Spleen (tissue), 7 donors: ENCODE measurements at regions not wholly inside any gene's neighbourhood (a gene's known extent, or its start where the extent isn't known, plus 50 kb on each side); places are given as distances from the start of the nearest gene placed in this dataset.
"Not testable (repeated sequence)": the region's sequence is repeated elsewhere in the genome, so short reads cannot be mapped to it uniquely, and the experiment has no call there.

Experiments used
- CTCF ChIP-seq, 11 experiments: fragments of 200-600 bp in 7 of 11; fragments of 450-650 bp in 4 of 11; sonication (generic) in 4 of 11; IDR thresholded peaks in 8 of 11; conservative IDR thresholded peaks in 3 of 11; 1 replicate in 7 of 11; 2 replicates in 4 of 11; pipeline versions ENCODE4 v1.4.0 to v1.8.0; 2016 to 2021; ENCODE audit warnings: antibody characterized with exemption in 11 of 11, inconsistent platforms in 4 of 11, mild to moderate bottlenecking in 1 of 11
- POLR2A ChIP-seq, 3 donors: fragments of 450-650 bp; IDR thresholded peaks; one replicate each; pipeline ENCODE4 v1.5.1; 2017; ENCODE audit warnings: antibody characterized with exemption in 3 of 3, mild to moderate bottlenecking in 1 of 3
- POLR2AphosphoS5 ChIP-seq, 3 donors: sonication (generic); formaldehyde crosslinking; IDR thresholded peaks; one replicate each; pipeline ENCODE4 v1.5.1; 2017; ENCODE audit warnings: antibody characterized with exemption in 3 of 3
- donor health status: DM: no; HTN: no; CAD: no; lungs with moderate emphysema.
- donor health status: DM: no; HTN: no; CAD: no.
- donor health status: DM: no; HTN: no; CAD: no.

- not testable (repeated sequence) for TF ChIP-seq CTCF (IDR thresholded peaks at IDR 0.05 in 8 of 11, conservative IDR thresholded peaks at IDR 0.05 in 3 of 11); POLR2A (IDR thresholded peaks at IDR 0.05); POLR2AphosphoS5 (IDR thresholded peaks at IDR 0.05)
These were observed 952.8 kb downstream of the LRRIQ3 start for GRCh38 chr1:73245196-73245595.
